Embryonic facial prominence (tissue), 1 donor: ENCODE measurements at regions not wholly inside any gene's neighbourhood (a gene's known extent, or its start where the extent isn't known, plus 50 kb on each side); places are given as distances from the start of the nearest gene placed in this dataset.
"Not testable (repeated sequence)": the region's sequence is repeated elsewhere in the genome, so short reads cannot be mapped to it uniquely, and the experiment has no call there.

Experiments
- DNase-seq: peaks from one replicate; pipeline ENCODE4 v3.0.0-alpha.2; 2016; ENCODE audit errors: extremely low spot score

DNA sequence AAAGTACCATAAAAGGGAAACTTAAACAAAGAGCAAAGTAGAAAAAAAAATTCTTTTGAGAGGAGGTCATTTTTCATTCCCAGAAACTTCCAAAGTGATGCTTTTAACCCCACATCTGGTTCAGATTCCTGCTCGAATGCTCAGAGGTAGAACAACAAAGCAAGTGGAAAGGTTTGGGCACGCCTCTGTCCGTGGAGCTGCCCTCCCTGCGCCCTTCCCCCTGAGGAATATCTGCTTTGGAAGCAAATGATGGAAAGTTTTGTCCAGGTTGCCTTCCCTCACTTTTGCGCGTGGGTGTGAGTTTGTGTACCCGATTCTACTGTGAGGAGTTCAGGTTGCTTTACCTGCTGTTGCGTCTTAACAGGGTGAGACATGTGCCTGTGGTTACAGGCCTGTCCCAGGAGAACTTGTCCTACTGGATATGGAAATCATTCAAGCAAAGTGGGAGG is 110.2 kb downstream of the KLF5 start:
- DNase-seq = no peak

DNA sequence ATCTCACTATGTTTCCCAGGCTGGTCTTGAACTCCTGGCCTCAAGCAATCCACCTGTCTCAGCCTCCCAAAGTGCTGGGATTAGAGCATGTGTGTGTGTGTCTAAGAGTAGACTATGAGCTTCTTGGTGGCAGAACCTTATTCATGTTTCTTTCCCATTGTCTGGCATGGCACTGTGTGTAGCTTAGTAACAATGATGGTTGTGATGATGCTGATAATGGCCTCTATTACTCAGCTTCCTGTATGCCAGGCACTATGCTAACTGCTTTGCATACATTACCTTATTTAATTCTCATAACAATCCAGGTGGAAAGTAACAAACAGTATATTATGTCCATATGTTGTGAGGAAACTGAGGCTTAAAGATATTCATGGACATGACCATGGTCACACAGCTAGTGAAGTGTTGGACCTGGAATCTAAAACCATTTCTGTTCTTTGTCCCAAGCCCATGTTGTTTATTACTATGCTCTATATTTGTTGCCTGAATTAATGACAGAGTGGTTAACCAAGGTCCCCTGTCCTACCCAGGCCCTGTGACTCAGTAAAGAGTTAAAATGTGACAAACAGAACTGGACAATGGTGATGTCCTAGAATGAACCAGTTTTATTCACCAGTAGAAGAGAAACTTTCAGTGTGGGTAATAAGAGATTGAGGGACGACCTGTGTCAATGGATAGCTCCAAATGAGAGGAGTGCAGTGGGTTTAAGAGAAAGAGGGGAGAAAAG is 109.6 kb downstream of the KLF5 start:
- no peak for DNase-seq

DNA sequence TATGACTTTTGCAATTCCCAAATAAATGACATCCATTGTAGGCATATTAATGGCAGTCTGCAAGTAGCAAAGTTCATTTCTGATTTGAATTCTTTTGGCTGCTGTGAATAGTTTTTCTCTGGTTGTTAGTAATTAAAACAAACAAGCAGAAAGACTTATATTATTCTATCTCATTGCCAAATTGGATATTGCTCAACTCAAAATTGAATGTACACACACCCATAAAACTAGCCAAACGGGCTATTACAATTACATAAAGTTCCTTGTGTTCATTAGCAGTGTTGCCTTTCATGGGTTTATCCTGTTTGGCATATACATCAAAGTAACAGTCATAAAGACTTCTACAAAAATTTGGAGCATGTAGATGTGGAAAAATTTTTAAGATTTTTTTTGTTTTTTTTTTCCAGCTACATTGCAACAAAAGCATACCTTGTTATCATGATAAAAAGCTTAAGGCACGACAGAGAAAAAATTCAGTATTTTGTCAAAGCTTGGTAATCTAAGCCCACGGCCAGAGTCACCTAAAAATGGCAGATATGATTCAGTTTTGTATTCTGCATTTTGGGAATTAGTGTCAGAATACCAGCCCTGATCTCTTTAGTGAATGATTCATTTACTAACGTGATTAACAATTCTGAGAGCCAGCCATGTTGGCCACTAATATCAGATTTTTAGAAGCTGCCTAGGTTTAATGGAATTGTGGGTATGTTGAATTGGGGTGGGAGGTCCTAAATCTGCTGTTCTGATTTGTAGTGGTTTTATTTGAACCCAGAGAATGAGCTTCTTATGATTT is 108.4 kb downstream of the KLF5 start:
- DNase-seq = no peak

DNA sequence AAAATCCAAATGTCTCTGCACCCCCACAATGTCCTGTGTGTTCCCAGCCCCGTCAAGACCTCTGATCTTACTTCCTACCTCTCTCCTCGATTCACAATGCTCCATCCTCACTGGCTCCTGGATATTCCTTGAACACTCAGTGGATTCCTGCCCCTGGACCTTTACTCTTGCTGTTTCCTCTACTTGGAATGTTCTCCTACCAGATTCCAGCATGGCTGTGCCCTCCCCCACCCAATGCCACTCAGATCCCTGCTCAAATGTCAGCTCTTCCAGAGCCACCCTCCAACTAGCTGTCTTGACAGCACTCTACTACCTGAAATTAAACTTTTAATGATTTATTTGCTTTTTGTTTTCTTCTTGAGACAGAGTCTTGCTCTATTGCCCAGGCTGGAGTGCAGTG is 107.4 kb downstream of the KLF5 start:
- no peak for DNase-seq

DNA sequence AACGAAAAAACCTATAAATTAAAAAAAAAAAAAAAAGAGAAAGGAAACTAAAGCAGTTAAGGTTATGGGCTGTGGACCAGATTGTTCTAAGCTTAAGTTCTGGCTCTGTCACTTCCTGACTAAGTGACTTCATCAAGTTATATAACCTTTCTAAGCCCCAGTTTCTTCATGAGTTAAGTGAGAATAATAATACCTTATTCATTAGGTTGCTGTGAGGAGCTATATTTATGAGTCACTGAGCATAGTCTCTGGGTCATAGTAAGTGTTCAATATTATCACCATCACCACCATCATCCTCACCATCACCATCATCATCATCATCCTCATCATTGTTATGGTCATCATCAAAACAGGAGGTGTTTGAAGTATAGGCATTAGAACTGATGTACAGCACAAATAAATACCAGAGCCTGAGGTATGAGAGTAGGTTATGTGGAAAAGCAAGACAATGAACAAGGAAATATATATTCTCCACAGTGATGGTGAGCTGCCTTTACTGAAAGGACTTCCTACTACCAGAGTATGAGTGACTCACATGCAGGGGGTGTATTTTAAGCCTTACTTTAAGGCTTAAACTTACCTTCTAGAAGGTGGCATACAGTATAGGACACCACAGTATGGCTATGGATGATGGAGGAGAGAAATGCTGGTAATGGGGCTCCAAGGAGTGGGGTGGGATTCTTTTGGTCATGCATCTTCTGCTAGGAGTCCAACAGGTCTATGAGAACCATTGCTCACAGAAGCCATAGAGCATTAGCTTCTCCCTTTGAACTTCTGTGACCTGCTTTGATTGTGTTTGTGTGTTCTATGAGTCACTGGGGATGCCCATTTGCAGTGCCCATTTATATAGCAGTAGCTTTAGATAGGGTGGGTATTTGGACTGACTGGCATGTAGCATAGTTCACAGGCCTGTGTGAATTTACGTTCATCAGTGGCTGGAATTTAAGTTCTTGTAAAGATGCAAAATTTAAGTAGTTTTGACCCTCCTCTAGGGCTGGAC is 104.4 kb downstream of the KLF5 start:
- DNase-seq = no peak

DNA sequence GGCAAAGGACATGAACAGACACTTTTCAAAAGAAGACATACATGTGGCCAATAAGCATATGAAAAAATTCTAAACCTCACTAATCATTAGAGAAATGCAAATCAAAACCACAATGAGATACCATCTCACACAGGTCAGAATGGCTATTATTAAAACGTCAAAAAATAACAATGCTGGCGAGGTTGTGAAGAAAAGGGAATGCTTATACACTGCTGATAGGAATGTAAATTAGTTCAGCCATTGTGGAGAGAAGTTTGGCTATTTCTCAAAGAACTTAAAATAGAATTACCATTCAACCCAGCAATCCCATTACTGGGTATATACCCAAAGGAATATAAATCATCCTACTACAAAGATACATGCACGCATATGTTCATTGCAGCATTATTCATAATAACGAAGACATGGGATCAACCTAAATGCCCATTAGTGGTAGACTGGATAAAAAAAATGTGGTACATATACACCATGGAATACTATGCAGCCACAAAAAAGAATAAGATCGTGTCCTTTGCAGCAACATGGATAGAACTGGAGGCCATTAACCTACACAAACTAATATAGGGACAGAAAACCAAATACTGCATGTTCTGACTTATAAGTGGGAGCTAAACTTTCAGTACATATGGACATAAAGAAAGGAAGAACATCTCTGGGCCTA is 101.7 kb downstream of the KLF5 start:
- not testable (repeated sequence) for DNase-seq

DNA sequence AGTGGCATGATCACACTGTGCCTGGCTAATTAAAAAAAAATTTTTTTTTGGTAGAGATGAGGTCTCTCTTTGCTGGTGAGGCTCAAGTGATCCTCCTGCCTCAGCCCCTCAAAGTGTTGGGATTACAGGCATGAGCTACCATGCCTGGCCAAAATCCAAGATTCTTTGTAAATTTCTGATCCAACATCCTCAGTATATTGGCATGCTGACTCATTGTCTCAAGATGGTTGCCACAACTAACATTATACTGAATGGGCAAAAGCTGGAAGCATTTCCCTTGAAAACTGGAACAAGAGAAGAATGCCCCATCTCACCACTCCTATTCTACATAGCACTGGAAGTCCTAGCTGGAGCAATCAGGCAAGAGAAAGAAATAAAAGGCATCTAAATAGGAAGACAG is 100.0 kb downstream of the KLF5 start:
- DNase-seq = no peak

DNA sequence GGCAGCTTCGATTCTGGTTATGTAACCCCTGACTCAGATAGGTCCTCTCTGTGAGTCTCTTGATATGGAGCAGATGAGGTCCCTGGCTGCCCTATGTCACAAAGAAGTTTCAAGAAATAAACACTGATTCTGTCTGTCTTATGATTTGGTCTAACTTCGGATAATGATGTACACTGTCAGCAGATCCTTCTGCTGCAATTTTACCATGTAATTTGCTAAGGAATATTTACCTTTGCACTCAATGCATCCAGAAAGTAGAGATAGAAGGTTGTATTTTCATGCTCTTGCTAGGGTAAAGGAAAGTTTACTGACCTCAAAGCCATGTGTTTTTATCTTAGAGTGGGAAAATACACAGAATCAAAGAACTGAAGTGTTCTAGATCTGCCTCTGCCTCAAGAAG is 98.2 kb downstream of the KLF5 start:
- no peak for DNase-seq

DNA sequence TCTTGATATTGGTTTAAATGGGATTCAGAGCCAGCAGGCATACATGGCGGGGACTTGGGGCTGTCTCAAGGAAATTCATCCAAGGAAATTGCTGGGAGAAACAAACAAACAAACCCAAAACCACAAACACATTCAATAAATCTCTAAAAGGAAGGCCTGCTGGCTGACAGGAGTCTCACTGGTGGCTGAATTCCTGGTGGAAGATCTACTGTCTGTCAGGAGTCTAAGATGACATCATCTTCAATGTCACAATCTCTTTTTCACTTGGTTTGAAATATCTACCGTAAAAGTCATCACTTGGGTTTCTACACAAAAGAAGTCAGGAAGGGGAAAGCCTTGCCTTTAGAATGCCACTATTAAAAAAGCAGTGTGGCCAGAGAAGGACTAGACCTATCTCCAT is 87.9 kb downstream of the KLF5 start:
- no peak for DNase-seq

DNA sequence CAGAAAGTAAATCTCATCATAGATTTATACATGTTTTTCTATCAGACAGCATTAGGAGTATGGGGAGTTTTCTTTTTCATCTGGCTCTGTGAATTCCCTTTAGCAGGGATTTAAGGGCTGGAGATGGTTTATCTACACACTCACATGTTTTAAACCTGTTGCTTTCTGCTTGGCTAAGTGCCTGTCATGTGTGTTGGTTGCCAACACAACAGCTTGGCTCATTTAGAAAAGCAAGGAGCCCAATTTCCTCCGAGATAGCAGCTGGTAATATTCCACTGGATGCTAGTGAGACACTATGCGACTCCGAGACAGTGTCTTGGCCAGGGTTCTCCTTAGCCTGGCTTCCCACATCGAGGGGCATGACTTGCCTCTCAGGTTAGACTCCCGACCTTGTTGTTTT is 83.3 kb downstream of the KLF5 start:
- DNase-seq = no peak

DNA sequence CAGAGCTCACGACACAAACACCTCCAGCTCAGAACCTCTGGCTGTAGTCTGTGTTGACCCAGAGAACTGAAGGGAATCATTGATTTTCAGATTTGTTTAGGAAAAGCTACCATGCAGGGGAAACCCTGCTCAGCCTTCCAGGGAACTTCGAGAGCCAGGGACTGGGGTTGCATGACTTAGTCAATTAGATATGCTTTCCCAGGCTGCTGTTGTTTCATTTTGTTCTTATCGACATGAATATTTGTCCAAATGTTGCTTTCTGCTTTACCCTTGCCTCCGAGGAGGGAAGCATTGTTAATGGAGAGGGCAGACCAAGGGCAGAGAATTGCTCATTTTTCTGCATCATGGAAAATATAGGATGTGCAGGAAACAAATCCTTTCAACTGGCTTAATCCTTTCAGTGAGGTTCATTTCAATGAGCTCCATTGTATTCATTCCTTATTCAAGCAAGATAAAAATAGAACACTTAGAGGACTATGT is 82.5 kb downstream of the KLF5 start:
- no peak for DNase-seq

DNA sequence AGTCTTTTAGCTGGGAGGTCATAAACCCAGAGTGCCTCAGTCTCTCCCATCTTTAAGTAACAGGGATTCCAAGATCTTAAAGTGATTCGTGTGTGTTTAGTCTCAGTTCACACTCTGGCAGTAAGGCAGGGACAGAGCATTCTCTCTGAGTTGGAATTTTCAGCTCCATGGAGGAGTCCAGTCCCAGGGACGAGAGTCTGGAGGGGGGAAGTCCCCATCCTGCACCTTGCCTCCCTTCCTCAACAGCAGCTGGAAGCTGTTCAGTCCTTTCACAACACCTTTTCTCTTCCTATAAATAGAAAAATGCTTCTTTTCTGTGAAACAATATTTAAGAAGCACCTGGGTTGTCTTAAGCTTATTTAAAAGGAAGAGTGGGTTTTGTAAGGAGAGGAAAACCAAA is 82.0 kb downstream of the KLF5 start:
- DNase-seq = no peak

DNA sequence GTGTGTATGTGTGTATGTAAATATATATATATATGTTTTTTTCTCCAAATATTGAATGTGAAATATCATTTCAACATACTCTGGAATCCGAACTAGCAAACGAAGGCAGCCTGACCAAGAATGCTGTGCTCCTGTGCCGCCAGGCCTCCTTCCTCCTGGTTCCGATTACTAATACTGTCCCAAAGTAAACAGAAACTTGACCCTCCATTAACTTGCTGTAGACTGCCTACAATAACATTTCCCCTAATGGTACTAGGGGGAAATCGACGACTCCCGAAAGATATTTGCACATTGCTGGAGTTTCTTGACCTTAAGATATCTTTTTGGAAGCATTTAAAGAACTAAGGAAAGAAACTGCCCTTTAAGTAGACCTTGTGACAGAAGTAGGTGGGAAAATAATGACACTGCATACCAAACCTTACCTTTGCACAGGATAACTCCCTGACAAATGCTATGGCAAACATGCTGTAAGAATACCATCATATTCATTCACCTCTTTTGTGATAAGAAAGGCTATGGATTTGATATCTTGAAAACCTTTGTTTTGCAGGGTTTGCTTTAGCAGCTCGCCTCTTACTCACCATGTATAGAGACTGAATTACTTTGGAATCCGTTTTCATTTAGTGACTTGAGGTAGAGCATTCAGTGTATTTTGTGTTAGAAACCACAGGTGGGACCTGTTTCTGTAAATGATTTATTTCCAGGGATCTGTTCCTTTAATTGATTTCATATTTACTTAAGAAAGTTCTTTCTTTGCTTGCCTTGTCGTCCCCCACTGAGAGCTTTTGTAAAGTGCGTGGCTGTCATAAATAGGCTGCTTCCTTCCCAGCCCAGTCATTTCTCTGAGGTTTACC is 80.1 kb downstream of the KLF5 start:
- no peak for DNase-seq

DNA sequence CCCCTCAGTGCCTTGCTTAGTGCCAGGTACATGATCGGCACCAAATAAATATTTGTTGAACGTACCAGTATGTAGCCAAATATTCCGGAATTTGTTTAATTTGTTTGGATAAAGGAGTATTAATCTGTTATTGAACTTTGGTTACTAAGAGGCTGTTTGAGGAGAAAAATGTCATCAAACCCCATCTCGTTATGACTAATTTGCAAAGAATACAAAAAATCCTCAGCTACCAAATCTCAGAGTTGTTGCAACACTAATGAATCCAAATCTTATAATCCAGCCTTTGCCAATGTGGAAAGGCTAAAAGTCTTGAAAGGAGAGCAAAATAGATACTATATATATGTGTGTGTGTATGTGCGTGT is 79.5 kb downstream of the KLF5 start:
- DNase-seq = no peak

DNA sequence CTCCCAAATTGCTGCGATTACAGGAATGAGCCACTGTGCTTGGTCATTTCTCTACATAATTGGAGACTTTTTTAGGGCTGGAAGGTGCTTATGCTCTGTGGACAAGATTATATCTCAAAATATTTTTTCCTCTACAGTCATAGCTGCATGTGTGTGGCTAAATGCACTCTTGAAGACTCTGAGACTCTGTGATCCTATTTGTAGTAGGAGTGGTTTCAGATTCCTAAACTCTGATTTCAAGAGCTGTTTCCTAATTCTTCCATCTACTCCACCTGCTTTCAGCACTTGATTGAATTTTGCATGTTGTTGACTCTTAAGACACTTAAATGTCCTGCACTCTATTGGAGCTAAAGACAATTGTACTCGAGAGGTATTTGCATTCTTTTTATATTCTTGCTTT is 78.0 kb downstream of the KLF5 start:
- DNase-seq = no peak

DNA sequence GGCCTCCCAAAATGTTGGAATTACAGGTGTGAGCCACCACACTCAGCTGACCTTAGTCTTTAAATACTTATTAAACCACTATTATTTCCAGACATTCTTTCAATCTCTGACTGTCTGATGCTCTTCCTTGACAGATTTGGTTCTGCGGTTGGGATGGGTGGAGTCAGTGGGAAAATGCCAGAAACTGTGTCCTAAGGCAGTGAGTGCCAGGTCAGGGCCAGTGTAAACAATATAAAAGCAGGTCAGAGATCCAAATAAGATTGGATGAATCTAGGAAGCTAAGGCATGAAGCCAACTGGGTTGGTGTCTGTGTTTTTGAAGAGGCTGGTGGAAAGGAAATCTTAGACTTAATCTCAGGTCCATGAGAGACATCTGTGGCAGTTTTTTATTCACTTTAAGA is 74.7 kb downstream of the KLF5 start:
- DNase-seq = no peak

DNA sequence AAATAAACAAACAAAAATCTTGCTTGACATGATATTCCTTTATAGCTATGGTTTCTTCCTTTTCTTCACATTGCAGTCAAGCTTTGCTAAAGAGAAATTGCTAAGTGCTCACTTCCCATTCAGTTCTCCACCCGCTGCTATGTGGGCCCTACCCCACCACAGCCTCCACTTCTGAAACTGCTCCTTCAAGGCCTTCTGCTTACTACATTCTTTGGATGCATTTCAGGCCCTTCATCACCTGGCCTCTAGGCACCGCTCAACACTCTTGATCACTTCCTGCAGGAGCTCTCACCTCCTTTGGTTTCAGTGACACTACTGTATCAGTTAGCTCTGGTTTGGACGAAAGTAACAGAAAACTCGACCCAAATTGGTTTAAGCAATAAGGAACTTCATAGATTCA is 72.4 kb downstream of the KLF5 start:
- no peak for DNase-seq

DNA sequence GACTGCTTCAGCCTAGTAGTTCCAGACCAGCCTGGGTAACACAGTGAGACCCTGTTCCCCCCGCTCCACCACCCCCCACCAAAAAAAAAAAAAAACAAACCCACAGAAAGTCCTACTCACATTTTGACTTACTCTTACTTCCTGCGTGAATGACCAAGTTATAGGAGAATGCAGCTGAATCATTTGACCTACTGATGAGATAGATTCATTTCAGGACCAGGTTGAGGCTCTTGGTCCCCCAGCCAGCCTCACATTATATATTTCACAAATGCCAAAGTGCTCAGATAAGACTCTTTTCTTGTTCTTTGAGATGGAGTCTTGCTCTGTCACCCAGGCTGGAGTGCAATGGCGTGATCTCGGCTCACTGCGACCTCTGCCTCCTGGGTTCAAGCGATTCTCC is 70.2 kb downstream of the KLF5 start:
- DNase-seq = no peak
